ENCODE measurements at regions not wholly inside any gene's neighbourhood (a gene's known extent, or its start where the extent isn't known, plus 50 kb on each side); places are given as distances from the start of the nearest gene placed in this dataset.

- Histone ChIP-seq H4K20me1 (ENCODE audit: control insufficient read depth, insufficient read depth, insufficient read length) (no peaks in the 10 kb centered on the region), H3K23me2 (ENCODE audit: insufficient read length, low read depth, low read length, poor library complexity, severe bottlenecking) (no peaks in the 10 kb centered on the region), H3K23ac (ENCODE audit: insufficient read length, low read depth, low read length) (no peak overlapping the region), H3T11ph (ENCODE audit: low read length) (no peak overlapping the region), H2BK20ac (ENCODE audit: low read depth, low read length, poor library complexity, severe bottlenecking) (no peak overlapping the region), H3K4ac (ENCODE audit: low read depth, low read length) (no peak overlapping the region), H2BK5ac (ENCODE audit: insufficient read length, low read length) (no peak overlapping the region), H3K79me1 (ENCODE audit: insufficient read depth, low read depth, low read length, poor library complexity, severe bottlenecking) (no peaks in the 10 kb centered on the region), H4K8ac (replicated peaks; ENCODE audit: insufficient read length, low read depth, low read length) (no peak overlapping the region), H2BK12ac (ENCODE audit: insufficient read length, low read depth, low read length) (no peak overlapping the region), H4K5ac (ENCODE audit: insufficient read length, low read depth, low read length) (no peak overlapping the region), H3K4me2 (ENCODE audit: insufficient read depth, insufficient read length, low read length) (no peak overlapping the region), H3K14ac (ENCODE audit: insufficient read depth, low read length) (no peak overlapping the region), H4K91ac (ENCODE audit: insufficient read length, low read depth, low read length) (no peak overlapping the region), H3K4me1 (ENCODE audit: insufficient read depth, low read length) (no peaks in the 10 kb centered on the region), H3K79me2 (ENCODE audit: insufficient read depth, low read length) (no peaks in the 10 kb centered on the region), H3K56ac (ENCODE audit: insufficient read length, low read depth, low read length) (no peak overlapping the region), H2AK5ac (ENCODE audit: insufficient read length, low read length) (no peak overlapping the region), H2AFZ (ENCODE audit: low read length) (no peak overlapping the region), H3K9ac (ENCODE audit: extremely low read depth, insufficient read length, low read length) (no peak overlapping the region), H2BK15ac (ENCODE audit: low read depth, low read length) (no peak overlapping the region), H3K27ac (ENCODE audit: insufficient read length, low read depth, low read length) (no peak overlapping the region), H3K9me3 (ENCODE audit: control insufficient read depth, low read depth, low read length) (no peaks in the 10 kb centered on the region), H3K27me3 (ENCODE audit: insufficient read depth, low read length) (no peaks in the 10 kb centered on the region; the same call in 1 of the 2 replicates), H2BK120ac (ENCODE audit: low read depth, low read length, poor library complexity, severe bottlenecking) (no peak overlapping the region), H3K18ac (ENCODE audit: insufficient read length, low read depth, low read length) (no peak overlapping the region)
- Mint-ChIP-seq H3K27ac (no peak overlapping the region), H3K27me3 (ENCODE audit: low read depth) (no peaks in the 10 kb centered on the region), H3K4me3 (no peak overlapping the region), H3K9me3 (no peaks in the 10 kb centered on the region), H3K36me3 (ENCODE audit: insufficient read depth in 1 of 3, low read depth in 3 of 3) (no peaks in the 10 kb centered on the region; a peak in 1 of 7 replicates), H3K4me1 (no peaks in the 10 kb centered on the region)
- peak; percentile 43; the same call in 2 of the 3 replicates for TF ChIP-seq CTCF (conservative IDR thresholded peaks at IDR 0.05)
- no CpG with 5 or more reads among the region's 1 CpG for WGBS (ENCODE audit: extremely low coverage, insufficient read length, low lambda C conversion rate)
- peak; percentile 40 for DNase-seq
Observed at GRCh38 chr10:85175635-85176034, 847.2 kb downstream of the CCSER2 start.

Data from H9 (cell line).